Amniotic stem cell (primary cell): ENCODE measurements at regions not wholly inside any gene's neighbourhood (a gene's known extent, or its start where the extent isn't known, plus 50 kb on each side); places are given as distances from the start of the nearest gene placed in this dataset.

ENCODE experiments used
- DNase-seq: peaks from one replicate; lab custom pipeline; 2025; lab: John Stamatoyannopoulos, UW

- DNase-seq = no peak
Observed at GRCh38 chr3:190252080-190252479, 70.2 kb downstream of the CLDN1 start.

DNA sequence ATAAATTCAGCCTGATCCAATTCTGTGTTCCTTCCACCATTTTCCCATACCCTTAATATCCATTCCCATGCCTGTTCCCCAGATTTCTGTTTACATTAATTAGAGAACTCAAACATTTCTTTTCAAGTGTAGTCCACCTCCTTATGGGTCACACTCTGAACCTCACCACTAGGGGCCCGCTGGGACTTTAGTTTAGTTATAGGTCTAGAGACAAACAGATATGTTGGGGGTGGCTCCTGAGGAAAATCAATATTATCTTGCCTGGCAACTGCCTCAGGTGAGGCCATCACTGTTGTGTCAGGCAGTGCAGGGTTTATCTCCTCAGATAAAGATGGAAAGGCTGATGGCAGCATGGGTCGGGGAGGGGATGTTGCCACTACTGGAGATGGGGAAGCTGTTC, 72.8 kb downstream of the CLDN1 start:
- no peak for DNase-seq

DNA sequence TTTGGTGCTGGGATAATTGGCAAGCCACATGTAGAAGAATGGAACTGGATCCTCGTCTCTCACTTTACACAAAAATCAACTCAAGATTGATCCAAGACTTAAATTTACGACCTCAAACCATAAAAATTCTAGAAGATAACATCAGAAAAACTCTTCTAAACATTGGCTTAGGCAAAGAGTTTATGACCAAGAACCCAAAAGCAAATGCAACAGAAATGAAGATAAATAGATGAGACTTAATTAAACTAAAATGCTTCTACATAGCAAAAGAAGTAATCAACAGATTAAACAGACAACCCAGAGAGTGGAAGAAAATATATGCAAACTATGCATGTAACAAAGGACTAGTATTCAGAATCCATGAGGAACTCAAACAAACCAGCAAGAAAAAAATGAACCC, 80.1 kb downstream of the CLDN1 start:
- no peak for DNase-seq

- no peak for DNase-seq
Observed at GRCh38 chr3:190239325-190239724, 82.9 kb downstream of the CLDN1 start.

DNA sequence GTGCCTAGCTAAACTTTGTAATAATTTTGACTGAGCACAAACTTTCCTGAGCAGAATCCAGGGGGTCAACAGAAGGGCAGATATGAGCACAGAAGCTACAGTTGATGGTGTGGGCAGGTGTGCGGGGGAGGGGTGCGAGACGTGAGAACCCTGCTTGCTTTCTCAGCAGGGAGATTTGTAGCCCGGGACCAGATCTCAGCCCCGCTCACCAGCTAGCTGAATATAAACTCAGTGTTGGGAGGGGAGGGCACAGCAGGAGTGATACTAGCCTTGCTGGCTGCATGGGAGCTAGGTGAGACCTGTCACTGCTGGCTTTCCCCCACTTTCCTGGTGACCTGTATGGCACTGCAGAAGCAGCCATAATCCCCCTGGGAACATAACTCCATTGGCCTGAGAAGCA, 83.4 kb downstream of the CLDN1 start:
- no peak for DNase-seq

DNA sequence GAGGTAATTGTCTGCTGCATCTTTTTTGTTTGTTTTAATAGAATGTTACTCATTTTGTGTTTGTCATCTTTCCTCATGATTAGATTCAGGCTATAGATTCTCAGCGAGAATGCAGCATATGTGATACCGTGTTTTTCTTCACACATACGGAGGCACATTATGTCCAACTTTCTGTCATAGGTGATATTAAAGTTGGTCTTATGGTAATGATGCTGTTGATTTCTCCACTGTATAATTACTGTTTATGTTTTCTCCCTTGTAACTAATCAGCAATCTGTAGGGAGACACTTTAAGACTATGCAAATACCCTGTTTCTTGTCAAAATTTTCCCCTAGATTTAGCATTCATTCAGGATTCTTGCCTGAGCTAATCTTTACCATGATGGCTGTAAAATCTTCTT, 87.6 kb downstream of the CLDN1 start:
- no peak for DNase-seq

- no peak for DNase-seq
Observed at GRCh38 chr3:190229632-190230424, 92.4 kb downstream of the CLDN1 start.

DNA sequence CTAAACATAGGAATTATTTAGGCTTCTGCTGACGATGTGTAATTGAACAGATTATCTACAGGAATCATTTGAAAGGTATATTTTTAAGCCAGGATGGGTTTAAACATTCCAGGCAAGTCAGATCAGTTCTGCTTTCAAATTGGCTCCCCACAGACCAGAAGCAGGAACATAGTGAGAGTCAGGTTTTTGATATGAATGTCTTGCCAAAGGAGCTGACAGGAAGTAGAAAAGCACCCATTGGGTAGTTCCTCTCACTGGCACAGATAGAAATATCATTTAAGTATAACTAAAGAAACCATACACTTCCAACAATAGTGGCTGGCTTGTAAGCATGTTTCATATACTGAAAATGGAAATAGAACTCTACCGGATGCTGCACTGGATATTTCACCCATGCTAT, 95.2 kb downstream of the CLDN1 start:
- no peak for DNase-seq

GRCh38 chr3:190224863-190225692, 97.2 kb downstream of the CLDN1 start:
- peak; percentile 9 for DNase-seq

GRCh38 chr3:190224456-190224855, 97.8 kb downstream of the CLDN1 start:
- no peak for DNase-seq

GRCh38 chr3:190222916-190223315, 99.3 kb downstream of the CLDN1 start:
- no peak for DNase-seq

DNA sequence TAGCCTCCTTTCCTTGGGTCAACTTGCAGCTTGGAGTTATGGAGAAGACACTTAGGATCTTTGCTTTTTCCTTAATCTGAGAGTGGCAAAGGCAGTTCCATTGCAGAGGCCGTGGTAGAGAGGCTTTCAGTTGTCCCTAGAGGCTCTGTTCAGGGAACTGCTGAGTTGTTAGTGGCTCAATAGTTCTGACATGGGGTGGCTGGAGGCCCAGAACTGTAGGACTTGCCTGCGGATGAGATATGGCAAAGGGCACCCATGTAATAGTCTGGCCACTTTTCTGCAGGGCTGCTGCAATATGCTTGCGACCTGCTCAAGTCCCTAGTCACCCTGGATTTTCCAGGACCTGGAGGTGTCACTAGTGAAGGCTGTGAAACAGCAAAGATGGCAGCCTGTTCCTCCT, 99.9 kb downstream of the CLDN1 start:
- no peak for DNase-seq

DNA sequence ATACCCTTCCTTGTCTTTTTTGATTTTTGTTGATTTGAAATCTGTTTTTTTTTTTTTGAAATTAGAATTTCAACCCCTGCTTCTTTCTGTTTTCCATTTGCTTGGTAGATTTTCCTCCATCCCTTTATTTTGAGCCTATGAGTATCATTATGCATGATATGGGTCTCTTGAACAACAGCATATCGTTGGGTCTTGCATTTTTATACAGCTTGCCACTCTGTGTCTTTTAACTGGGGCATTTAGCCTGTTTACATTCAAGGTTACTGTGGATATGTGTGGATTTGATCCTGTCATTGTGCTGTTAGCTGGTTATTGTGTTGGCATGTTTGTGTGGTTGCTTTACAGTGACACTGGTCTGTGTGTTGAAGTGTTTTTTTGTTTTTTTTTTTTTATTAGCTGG, 99.7 kb upstream of the P3H2 start:
- no peak for DNase-seq

DNA sequence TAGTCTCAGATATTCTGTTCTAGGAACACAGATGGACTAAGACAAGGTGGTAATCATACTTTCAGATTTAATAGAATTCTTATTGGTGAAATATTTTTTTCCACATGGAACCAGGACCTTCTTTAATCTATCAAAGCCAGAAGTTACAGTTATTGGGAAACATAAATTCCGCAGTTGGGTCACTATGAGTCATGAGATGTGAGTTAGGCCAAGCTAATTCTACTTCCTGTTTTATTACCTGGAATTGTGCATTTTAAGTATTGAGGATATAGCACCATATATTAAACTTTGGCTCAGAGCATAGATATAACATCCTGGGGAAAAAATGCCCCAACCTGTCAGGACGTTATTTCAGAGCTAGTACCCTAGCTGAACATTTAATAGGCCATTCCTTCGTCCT, 96.4 kb upstream of the P3H2 start:
- no peak for DNase-seq

DNA sequence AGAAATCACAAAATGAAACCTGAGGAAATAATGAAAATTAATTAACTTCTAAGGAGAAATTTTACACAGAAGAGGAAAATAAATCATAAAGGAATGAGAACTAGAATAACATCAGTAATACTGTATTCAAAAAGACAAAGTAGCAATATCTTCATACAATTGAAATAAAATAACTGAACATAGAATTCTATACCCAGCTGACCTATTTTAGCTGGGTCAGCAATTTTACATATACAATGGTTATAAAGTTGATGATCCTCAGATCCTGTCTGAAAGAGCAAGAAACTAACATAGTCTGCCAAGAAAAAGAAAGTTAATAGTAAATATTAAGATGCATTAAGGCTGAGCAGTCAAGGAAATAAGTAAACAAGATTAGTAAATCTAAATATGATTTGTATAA, 93.0 kb upstream of the P3H2 start:
- DNase-seq = no peak

- DNase-seq = no peak
Observed at GRCh38 chr3:190210608-190211007, 89.9 kb upstream of the P3H2 start.

- no peak for DNase-seq
Observed at GRCh38 chr3:190209533-190209932, 88.8 kb upstream of the P3H2 start.

GRCh38 chr3:190208196-190208595, 87.5 kb upstream of the P3H2 start:
- no peak for DNase-seq

GRCh38 chr3:190205739-190206138, 85.0 kb upstream of the P3H2 start:
- peak; percentile 37 for DNase-seq

DNA sequence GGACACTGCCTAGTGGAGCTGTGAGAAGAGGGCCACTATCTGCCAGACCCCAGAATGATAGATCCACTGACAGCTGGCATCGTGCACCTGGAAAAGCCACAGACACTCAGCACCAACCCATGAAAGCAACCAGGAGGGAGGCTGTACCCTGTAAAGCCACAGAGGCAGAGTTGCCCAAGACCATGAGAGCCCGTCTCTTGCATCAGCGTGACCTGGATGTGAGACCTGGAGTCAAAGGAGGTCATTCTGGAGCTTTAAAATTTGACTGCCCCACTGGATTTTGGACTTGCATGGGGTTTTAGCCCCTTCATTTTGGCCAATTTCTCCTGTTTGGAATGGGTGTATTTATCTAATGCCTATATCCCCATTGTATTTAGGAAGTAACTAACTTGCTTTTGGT, 83.5 kb upstream of the P3H2 start:
- DNase-seq = no peak

- no peak for DNase-seq
Observed at GRCh38 chr3:190197346-190197763, 76.7 kb upstream of the P3H2 start.

GRCh38 chr3:190194506-190194905, 73.8 kb upstream of the P3H2 start:
- no peak for DNase-seq

DNA sequence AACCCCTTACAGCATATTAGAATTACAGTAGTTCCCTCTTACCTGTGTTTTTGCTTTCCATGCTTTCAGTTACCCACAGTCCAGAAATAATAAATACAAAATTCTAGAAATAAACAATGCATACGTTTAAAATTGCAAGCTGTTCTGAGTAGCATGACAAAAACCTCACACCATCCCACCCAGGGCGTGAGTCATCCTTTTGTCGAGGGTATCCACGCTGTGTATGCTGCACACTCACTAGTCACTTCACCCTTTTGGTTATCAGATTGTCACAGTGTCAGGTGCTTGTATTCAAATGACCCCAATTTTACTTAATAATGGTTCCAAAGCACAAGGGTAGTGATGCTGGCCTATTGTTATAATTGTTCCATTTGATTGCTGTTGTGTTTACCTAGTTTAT, 72.5 kb upstream of the P3H2 start:
- DNase-seq = no peak
